Progenitor cell of endocrine pancreas (in vitro differentiated cells): ENCODE measurements at regions not wholly inside any gene's neighbourhood (a gene's known extent, or its start where the extent isn't known, plus 50 kb on each side); places are given as distances from the start of the nearest gene placed in this dataset.

Experiments used
- DNase-seq: peaks from one replicate; pipeline ENCODE4 v3.0.0; 2021; ENCODE audit warnings: low spot score; ENCODE audit not compliant: unreplicated experiment
- H3K27ac Mint-ChIP-seq: 2 replicates; pipeline ENCODE4 v1.8.0; 2021; ENCODE audit warnings: mild to moderate bottlenecking, moderate library complexity, mixed read lengths
- H3K27me3 Mint-ChIP-seq: 2 replicates; pipeline ENCODE4 v1.8.0; 2021; ENCODE audit warnings: mixed read lengths
- H3K36me3 Mint-ChIP-seq: 2 replicates; pipeline ENCODE4 v1.8.0; 2022; ENCODE audit warnings: mixed read lengths; ENCODE audit not compliant: insufficient read depth
- H3K4me1 Mint-ChIP-seq: 2 replicates; pipeline ENCODE4 v1.8.0; 2021; ENCODE audit warnings: low read depth, mixed read lengths
- H3K4me3 Mint-ChIP-seq: 2 replicates; pipeline ENCODE4 v1.8.0; 2021; ENCODE audit warnings: low read depth, mild to moderate bottlenecking, moderate library complexity, mixed read lengths
- H3K9me3 Mint-ChIP-seq: 2 replicates; pipeline ENCODE4 v1.8.0; 2021; ENCODE audit warnings: low read depth, mixed read lengths
- TF ChIP-seq, protein P1 (sequence below): fragments of 200-600 bp; sonication (generic); IDR thresholded peaks from one replicate; pipeline ENCODE4 v1.5.0; 2021; ENCODE audit warnings: antibody characterized with exemption, mild to moderate bottlenecking; ENCODE audit not compliant: unreplicated experiment

DNA sequence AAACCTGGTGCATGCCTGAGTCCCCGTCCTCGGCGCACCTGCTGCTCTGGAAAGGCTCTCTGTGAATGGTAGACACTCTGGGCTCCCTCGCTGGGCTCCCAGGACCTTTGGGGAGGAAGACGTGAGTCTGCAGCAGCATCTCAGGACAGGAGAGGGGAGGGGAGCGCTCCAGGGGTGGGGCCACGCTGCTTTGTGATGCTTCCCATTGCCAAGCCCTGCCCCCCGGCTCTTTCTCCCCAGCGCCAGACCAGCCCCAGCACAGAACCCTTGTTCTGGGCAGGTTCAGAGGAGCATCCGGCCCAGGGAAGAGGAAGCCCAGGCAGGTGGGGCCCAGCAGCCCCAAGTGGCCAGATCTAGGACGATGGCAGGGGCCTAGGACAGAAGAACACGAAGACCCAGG, 111.2 kb downstream of the BRD1 start:
- no peak for DNase-seq
- Mint-ChIP-seq H3K9me3 (no peaks in the 10 kb centered on the region), H3K4me3 (no peak overlapping the region), H3K27me3 (peaks cover 62% of the 10 kb centered on the region), H3K4me1 (no peaks in the 10 kb centered on the region), H3K27ac (no peak overlapping the region), H3K36me3 (no peaks in the 10 kb centered on the region)
- TF ChIP-seq, protein P1, sequence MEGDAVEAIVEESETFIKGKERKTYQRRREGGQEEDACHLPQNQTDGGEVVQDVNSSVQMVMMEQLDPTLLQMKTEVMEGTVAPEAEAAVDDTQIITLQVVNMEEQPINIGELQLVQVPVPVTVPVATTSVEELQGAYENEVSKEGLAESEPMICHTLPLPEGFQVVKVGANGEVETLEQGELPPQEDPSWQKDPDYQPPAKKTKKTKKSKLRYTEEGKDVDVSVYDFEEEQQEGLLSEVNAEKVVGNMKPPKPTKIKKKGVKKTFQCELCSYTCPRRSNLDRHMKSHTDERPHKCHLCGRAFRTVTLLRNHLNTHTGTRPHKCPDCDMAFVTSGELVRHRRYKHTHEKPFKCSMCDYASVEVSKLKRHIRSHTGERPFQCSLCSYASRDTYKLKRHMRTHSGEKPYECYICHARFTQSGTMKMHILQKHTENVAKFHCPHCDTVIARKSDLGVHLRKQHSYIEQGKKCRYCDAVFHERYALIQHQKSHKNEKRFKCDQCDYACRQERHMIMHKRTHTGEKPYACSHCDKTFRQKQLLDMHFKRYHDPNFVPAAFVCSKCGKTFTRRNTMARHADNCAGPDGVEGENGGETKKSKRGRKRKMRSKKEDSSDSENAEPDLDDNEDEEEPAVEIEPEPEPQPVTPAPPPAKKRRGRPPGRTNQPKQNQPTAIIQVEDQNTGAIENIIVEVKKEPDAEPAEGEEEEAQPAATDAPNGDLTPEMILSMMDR: no peak

DNA sequence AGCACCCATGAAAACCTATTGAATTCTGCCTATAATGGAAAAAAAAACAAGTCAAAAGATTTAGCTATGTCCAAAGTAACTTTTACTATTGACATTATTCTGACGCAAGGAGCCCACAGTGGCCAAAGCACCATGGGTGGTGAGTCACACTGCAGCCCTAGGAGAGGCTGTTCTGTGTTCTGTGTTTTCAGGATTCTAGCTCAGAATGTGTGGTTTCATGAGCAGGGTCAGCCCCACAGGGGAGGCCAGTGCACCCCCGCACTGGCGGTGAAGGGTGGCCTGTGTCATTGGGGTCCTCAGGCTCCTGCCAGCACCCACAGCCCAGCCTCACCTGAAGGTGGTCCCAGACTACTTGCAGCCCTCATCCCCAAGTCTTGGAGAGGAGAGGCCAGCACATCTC, 112.2 kb downstream of the BRD1 start:
- Mint-ChIP-seq H3K4me3 (no peak overlapping the region), H3K27ac (no peak overlapping the region), H3K4me1 (no peaks in the 10 kb centered on the region), H3K9me3 (no peaks in the 10 kb centered on the region), H3K36me3 (no peaks in the 10 kb centered on the region), H3K27me3 (peaks cover 69% of the 10 kb centered on the region)
- TF ChIP-seq, protein P1: no peak
- no peak for DNase-seq

DNA sequence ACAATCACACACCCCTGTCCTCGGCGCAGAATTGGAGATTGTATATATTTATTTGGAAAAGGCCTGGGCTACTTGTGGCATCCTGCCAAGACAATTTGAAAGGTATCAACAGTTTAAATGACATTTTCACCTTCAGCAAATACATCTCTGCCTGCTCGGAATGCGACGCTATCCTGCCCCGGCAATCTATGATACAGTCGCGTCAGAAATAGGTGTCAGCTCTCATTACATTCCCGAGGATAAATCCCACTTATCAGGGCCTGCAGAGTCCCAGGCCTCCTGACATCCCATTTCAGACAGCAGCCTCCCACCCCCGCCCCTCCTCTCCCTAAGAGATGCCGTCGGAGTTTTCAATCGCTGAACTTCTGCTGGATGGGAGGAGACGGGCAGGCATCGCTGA, 114.7 kb downstream of the BRD1 start:
- no peak for DNase-seq
- no peaks in the 10 kb centered on the region for H3K4me1 Mint-ChIP-seq
- no peak overlapping the region for H3K4me3 Mint-ChIP-seq
- H3K27me3 Mint-ChIP-seq: peaks cover 58% of the 10 kb centered on the region
- H3K9me3 Mint-ChIP-seq: no peaks in the 10 kb centered on the region
- no peaks in the 10 kb centered on the region for H3K36me3 Mint-ChIP-seq
- H3K27ac Mint-ChIP-seq: no peak overlapping the region
- TF ChIP-seq, protein P1: no peak

DNA sequence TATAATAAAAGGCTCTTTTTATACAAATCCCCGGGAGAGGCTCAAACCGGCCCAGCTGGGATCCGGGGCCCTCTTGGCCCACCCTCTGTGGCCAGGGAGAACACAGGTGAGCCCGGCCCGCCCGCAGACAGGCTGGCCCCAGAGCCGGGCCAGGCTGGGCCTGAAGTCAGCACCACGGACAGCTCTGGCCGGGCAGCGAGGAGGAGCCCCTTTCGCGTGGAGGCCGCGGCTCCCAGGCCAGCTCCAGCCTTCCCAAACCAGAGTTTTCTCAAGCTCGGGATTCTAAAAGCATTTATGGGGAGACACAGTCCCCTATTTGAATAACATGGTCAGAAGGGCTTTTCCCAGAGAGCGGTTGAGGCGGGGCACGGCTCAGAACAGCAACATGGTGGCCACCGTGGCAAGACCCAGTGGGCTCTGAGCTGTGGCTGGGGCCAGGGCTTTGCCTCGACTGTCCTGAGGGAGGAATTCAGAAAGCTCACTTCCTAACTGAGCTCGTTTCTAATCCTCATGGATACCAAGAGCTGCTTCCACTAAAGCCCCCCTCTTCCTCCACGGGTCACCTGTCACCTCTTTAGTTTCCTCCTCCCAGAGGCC, 115.4 kb downstream of the BRD1 start:
- H3K4me1 Mint-ChIP-seq: no peaks in the 10 kb centered on the region
- no peaks in the 10 kb centered on the region for H3K36me3 Mint-ChIP-seq
- peak; percentile 70 for DNase-seq
- no peak overlapping the region for H3K4me3 Mint-ChIP-seq
- H3K27ac Mint-ChIP-seq: no peak overlapping the region
- TF ChIP-seq, protein P1: no peak
- peaks cover 54% of the 10 kb centered on the region for H3K27me3 Mint-ChIP-seq
- H3K9me3 Mint-ChIP-seq: no peaks in the 10 kb centered on the region

DNA sequence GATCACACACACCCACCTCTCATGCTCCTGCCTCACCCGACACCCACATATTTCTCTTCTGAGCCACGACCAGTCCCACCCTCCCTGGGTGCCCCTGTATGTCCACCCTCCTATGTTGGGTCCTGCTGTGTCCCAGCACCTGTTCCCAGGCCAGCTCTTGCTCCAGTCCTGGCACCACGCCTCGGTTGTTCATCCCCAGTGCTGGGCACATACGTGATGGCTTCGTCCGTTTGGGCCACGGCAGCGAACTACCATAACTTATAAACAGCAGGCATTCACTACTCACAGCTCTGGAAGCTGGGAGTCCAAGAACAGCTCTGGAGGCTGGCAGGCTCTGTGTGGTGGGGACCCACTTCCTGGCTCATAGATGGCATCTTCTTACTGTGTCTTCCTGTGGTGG, 116.9 kb downstream of the BRD1 start:
- Mint-ChIP-seq H3K36me3 (no peaks in the 10 kb centered on the region), H3K27me3 (peaks cover 41% of the 10 kb centered on the region), H3K4me1 (peaks cover 3% of the 10 kb centered on the region), H3K4me3 (no peak overlapping the region), H3K27ac (no peak overlapping the region), H3K9me3 (no peaks in the 10 kb centered on the region)
- DNase-seq: no peak
- TF ChIP-seq, protein P1: no peak
